IPS DF 4.7 (cell line): ENCODE measurements at regions not wholly inside any gene's neighbourhood (a gene's known extent, or its start where the extent isn't known, plus 50 kb on each side); places are given as distances from the start of the nearest gene placed in this dataset.
"Not testable (repeated sequence)": the region's sequence is repeated elsewhere in the genome, so short reads cannot be mapped to it uniquely, and the experiment has no call there.

Experiments used
- DNase-seq: peaks from one replicate; pipeline ENCODE4 v3.0.0-alpha.2; 2013; ENCODE audit warnings: low spot score; ENCODE audit errors: extremely low read depth

GRCh38 chr9:129561594-129562281, 59.2 kb downstream of the C9orf50 start:
- DNase-seq, result no peak

GRCh38 chr9:129560881-129561306, 60.0 kb downstream of the C9orf50 start:
- DNase-seq, result no peak

- no peak for DNase-seq
Measured at GRCh38 chr9:129559506-129559881, 61.4 kb downstream of the C9orf50 start.

- DNase-seq, result no peak
Measured at GRCh38 chr9:129558551-129559505, 62.1 kb downstream of the C9orf50 start.

GRCh38 chr9:129558063-129558550, 62.8 kb downstream of the C9orf50 start:
- no peak for DNase-seq

- DNase-seq, result peak; percentile 87
Measured at GRCh38 chr9:129557192-129558036, 63.5 kb downstream of the C9orf50 start.

GRCh38 chr9:129556491-129557191, 64.3 kb downstream of the C9orf50 start:
- no peak for DNase-seq

- DNase-seq, result no peak
Measured at GRCh38 chr9:129555512-129556215, 65.2 kb downstream of the C9orf50 start.

- DNase-seq, result no peak
Measured at GRCh38 chr9:129554649-129555048, 66.3 kb downstream of the C9orf50 start.

- DNase-seq, result no peak
Measured at GRCh38 chr9:129553277-129553676, 67.6 kb downstream of the C9orf50 start.

GRCh38 chr9:129552064-129552463, 68.8 kb downstream of the C9orf50 start:
- no peak for DNase-seq

- DNase-seq, result no peak
Measured at GRCh38 chr9:129551393-129551973, 69.4 kb downstream of the C9orf50 start.

GRCh38 chr9:129550977-129551376, 69.9 kb downstream of the C9orf50 start:
- DNase-seq, result not testable (repeated sequence)

- DNase-seq, result no peak
Measured at GRCh38 chr9:129550199-129550839, 70.6 kb downstream of the C9orf50 start.

- DNase-seq, result no peak
Measured at GRCh38 chr9:129549684-129550083, 71.2 kb downstream of the C9orf50 start.

GRCh38 chr9:129549139-129549538, 71.8 kb downstream of the C9orf50 start:
- no peak for DNase-seq

- DNase-seq, result no peak
Measured at GRCh38 chr9:129548571-129549135, 72.2 kb downstream of the C9orf50 start.

GRCh38 chr9:129547869-129548570, 72.9 kb downstream of the C9orf50 start:
- no peak for DNase-seq
